GM23338 (cell line): ENCODE measurements at regions not wholly inside any gene's neighbourhood (a gene's known extent, or its start where the extent isn't known, plus 50 kb on each side); places are given as distances from the start of the nearest gene placed in this dataset.

Source experiments
- ATAC-seq: fragments of 200-7000 bp; cut with Tn5 transposase; 3 replicates; pipeline ENCODE4 v1.9.1; 2020
- DNase-seq: peaks from one replicate; pipeline ENCODE4 v3.0.0-alpha.2; 2015; ENCODE audit warnings: low spot score
- H2AFZ ChIP-seq: fragments of 200-600 bp; sonication (generic); 2 replicates; pipeline ENCODE4 v1.8.0; 2016; ENCODE audit warnings: antibody characterized with exemption, mild to moderate bottlenecking, moderate library complexity
- H3F3A ChIP-seq: fragments of 200-600 bp; sonication (generic); replicated peaks from 2 replicates; pipeline ENCODE4 v1.8.0; 2017; ENCODE audit warnings: antibody characterized with exemption, mixed run types, low read depth
- H3K27ac ChIP-seq: fragments of 200-600 bp; sonication (generic); 2 replicates; pipeline ENCODE4 v1.6.1; 2016; ENCODE audit warnings: low read depth
- H3K27me3 ChIP-seq: fragments of 200-600 bp; sonication (generic); 2 replicates; pipeline ENCODE4 v1.8.0; 2016; ENCODE audit warnings: mild to moderate bottlenecking, mixed run types, moderate library complexity; ENCODE audit not compliant: insufficient read depth
- H3K36me3 ChIP-seq: fragments of 200-600 bp; sonication (generic); 2 replicates; pipeline ENCODE4 v1.8.0; 2016; ENCODE audit warnings: mild to moderate bottlenecking; ENCODE audit not compliant: insufficient read depth
- H3K4me1 ChIP-seq: fragments of 200-600 bp; sonication (generic); 2 replicates; pipeline ENCODE4 v1.8.0; 2016; ENCODE audit warnings: mild to moderate bottlenecking, moderate library complexity; ENCODE audit not compliant: insufficient read depth
- H3K4me2 ChIP-seq: fragments of 200-600 bp; sonication (generic); 2 replicates; pipeline ENCODE4 v1.7.1; 2017; ENCODE audit warnings: mixed run types
- H3K4me3 ChIP-seq: fragments of 200-600 bp; sonication (generic); 2 replicates; pipeline ENCODE4 v1.6.1; 2016; ENCODE audit warnings: mixed run types
- H3K79me2 ChIP-seq: fragments of 200-600 bp; sonication (generic); replicated peaks from 2 replicates; pipeline ENCODE4 v1.8.0; 2017; ENCODE audit warnings: mild to moderate bottlenecking; ENCODE audit not compliant: insufficient read depth
- H3K9me2 ChIP-seq: fragments of 200-600 bp; sonication (generic); 2 replicates; pipeline ENCODE4 v1.8.0; 2017; ENCODE audit not compliant: insufficient read depth
- H4K20me1 ChIP-seq: fragments of 200-600 bp; sonication (generic); replicated peaks from 2 replicates; pipeline ENCODE4 v1.8.0; 2017; ENCODE audit warnings: mild to moderate bottlenecking; ENCODE audit not compliant: insufficient read depth
- H3K27ac Mint-ChIP-seq: 2 replicates; pipeline ENCODE4 v1.8.0; 2020; ENCODE audit warnings: inconsistent platforms, mild to moderate bottlenecking, moderate library complexity, mixed read lengths
- H3K27me3 Mint-ChIP-seq: 3 replicates; pipeline ENCODE4 v1.8.0; 2022; ENCODE audit warnings: low read depth, mild to moderate bottlenecking, moderate library complexity, mixed read lengths, inconsistent platforms; ENCODE audit not compliant: insufficient read depth, poor library complexity
- H3K36me3 Mint-ChIP-seq: 3 replicates; pipeline ENCODE4 v1.8.0; 2021; ENCODE audit warnings: low read depth, mild to moderate bottlenecking, inconsistent platforms, moderate library complexity, mixed read lengths
- H3K4me1 Mint-ChIP-seq: 3 replicates; pipeline ENCODE4 v1.8.0; 2020; ENCODE audit warnings: mild to moderate bottlenecking, inconsistent platforms, mixed read lengths
- H3K4me3 Mint-ChIP-seq: 3 replicates; pipeline ENCODE4 v1.8.0; 2021; ENCODE audit warnings: moderate library complexity, mild to moderate bottlenecking, inconsistent platforms, mixed read lengths
- H3K9me3 Mint-ChIP-seq: 3 replicates; pipeline ENCODE4 v1.8.0; 2020; ENCODE audit warnings: moderate library complexity, mild to moderate bottlenecking, inconsistent platforms, mixed read lengths
- CREB1 ChIP-seq: fragments of 250-450 bp; sonication (Bioruptor Pico); IDR thresholded peaks from 2 replicates; pipeline ENCODE4 v1.5.0; 2020; ENCODE audit warnings: low read depth, mild to moderate bottlenecking, moderate library complexity
- EZH2 ChIP-seq: fragments of 200-600 bp; sonication (generic); IDR thresholded peaks from one replicate; pipeline ENCODE4 v1.8.0; 2017; ENCODE audit warnings: antibody characterized with exemption, mild to moderate bottlenecking, low read depth; ENCODE audit not compliant: unreplicated experiment
- EZH2phosphoT487 ChIP-seq: fragments of 200-600 bp; sonication (generic); IDR thresholded peaks from one replicate; pipeline ENCODE4 v1.8.1; 2018; ENCODE audit warnings: antibody characterized with exemption; ENCODE audit not compliant: unreplicated experiment
- JUNB ChIP-seq: IDR thresholded peaks from one replicate; pipeline ENCODE4 v1.6.1; 2016; ENCODE audit warnings: antibody characterized with exemption; ENCODE audit not compliant: unreplicated experiment
- NANOG ChIP-seq: IDR thresholded peaks from 2 replicates; pipeline ENCODE4 v1.6.1; 2016; ENCODE audit warnings: antibody characterized with exemption, borderline replicate concordance
- POLR2AphosphoS5 ChIP-seq: IDR thresholded peaks from 2 replicates; pipeline ENCODE4 v1.6.1; 2016; ENCODE audit warnings: antibody characterized with exemption, low read depth
- ZNF114 ChIP-seq: fragments of 250-450 bp; sonication (Bioruptor Pico); IDR thresholded peaks from 2 replicates; pipeline ENCODE4 v1.5.0; 2020; ENCODE audit warnings: mild to moderate bottlenecking, moderate library complexity
- TF ChIP-seq, protein P1 (sequence below): fragments of 250-450 bp; sonication (Bioruptor Pico); IDR thresholded peaks from 2 replicates; pipeline ENCODE4 v1.5.0; 2020; ENCODE audit warnings: mild to moderate bottlenecking, moderate library complexity
- TF ChIP-seq, protein P2 (sequence below): IDR thresholded peaks from 2 replicates; pipeline ENCODE4 v1.6.1; 2016; ENCODE audit warnings: antibody characterized with exemption
- TF ChIP-seq, protein P3 (sequence below), 2 experiments: fragments of 200-600 bp in 1 of 2; sonication (generic) in 1 of 2; conservative IDR thresholded peaks; 2 replicates each; pipeline versions ENCODE4 v1.5.1 to v1.6.1; 2016 to 2017; ENCODE audit warnings: antibody characterized with exemption in 2 of 2, low read depth in 2 of 2, mild to moderate bottlenecking in 2 of 2, moderate library complexity in 1 of 2
- TF ChIP-seq, protein P4 (sequence below): IDR thresholded peaks from one replicate; pipeline ENCODE4 v1.6.1; 2018; ENCODE audit warnings: antibody characterized with exemption; ENCODE audit not compliant: unreplicated experiment

DNA sequence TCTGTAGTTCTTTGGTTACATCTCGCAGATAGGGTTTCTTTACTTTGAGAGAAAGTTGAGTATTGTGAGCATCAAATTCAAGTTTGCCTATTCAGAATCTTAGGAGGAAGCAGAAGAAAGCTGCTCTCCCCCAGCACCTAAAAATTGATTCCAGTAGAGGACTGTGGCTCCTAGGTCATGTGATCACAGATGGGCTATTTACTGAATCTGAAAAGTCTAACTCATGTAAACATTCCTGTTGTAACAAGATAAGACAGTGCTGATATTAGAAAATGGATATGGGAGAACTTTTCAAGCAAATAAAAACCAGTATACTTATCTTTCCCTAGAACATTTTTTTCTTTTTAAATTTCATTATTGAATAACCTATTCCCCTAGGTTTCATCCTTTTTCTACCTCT, 308.4 kb upstream of the SLITRK3 start (continued):
- TF ChIP-seq, protein P1, sequence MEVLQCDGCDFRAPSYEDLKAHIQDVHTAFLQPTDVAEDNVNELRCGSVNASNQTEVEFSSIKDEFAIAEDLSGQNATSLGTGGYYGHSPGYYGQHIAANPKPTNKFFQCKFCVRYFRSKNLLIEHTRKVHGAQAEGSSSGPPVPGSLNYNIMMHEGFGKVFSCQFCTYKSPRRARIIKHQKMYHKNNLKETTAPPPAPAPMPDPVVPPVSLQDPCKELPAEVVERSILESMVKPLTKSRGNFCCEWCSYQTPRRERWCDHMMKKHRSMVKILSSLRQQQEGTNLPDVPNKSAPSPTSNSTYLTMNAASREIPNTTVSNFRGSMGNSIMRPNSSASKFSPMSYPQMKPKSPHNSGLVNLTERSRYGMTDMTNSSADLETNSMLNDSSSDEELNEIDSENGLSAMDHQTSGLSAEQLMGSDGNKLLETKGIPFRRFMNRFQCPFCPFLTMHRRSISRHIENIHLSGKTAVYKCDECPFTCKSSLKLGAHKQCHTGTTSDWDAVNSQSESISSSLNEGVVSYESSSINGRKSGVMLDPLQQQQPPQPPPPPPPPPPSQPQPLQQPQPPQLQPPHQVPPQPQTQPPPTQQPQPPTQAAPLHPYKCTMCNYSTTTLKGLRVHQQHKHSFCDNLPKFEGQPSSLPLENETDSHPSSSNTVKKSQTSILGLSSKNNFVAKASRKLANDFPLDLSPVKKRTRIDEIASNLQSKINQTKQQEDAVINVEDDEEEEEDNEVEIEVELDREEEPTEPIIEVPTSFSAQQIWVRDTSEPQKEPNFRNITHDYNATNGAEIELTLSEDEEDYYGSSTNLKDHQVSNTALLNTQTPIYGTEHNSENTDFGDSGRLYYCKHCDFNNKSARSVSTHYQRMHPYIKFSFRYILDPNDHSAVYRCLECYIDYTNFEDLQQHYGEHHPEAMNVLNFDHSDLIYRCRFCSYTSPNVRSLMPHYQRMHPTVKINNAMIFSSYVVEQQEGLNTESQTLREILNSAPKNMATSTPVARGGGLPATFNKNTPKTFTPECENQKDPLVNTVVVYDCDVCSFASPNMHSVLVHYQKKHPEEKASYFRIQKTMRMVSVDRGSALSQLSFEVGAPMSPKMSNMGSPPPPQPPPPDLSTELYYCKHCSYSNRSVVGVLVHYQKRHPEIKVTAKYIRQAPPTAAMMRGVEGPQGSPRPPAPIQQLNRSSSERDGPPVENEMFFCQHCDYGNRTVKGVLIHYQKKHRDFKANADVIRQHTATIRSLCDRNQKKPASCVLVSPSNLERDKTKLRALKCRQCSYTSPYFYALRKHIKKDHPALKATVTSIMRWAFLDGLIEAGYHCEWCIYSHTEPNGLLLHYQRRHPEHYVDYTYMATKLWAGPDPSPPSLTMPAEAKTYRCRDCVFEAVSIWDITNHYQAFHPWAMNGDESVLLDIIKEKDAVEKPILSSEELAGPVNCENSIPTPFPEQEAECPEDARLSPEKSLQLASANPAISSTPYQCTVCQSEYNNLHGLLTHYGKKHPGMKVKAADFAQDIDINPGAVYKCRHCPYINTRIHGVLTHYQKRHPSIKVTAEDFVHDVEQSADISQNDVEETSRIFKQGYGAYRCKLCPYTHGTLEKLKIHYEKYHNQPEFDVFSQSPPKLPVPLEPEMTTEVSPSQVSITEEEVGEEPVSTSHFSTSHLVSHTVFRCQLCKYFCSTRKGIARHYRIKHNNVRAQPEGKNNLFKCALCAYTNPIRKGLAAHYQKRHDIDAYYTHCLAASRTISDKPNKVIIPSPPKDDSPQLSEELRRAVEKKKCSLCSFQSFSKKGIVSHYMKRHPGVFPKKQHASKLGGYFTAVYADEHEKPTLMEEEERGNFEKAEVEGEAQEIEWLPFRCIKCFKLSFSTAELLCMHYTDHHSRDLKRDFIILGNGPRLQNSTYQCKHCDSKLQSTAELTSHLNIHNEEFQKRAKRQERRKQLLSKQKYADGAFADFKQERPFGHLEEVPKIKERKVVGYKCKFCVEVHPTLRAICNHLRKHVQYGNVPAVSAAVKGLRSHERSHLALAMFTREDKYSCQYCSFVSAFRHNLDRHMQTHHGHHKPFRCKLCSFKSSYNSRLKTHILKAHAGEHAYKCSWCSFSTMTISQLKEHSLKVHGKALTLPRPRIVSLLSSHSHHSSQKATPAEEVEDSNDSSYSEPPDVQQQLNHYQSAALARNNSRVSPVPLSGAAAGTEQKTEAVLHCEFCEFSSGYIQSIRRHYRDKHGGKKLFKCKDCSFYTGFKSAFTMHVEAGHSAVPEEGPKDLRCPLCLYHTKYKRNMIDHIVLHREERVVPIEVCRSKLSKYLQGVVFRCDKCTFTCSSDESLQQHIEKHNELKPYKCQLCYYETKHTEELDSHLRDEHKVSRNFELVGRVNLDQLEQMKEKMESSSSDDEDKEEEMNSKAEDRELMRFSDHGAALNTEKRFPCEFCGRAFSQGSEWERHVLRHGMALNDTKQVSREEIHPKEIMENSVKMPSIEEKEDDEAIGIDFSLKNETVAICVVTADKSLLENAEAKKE (CRISPR knock-in tag), result no peak
- TF ChIP-seq EZH2 (no peak), ZNF114 (no peak)

DNA sequence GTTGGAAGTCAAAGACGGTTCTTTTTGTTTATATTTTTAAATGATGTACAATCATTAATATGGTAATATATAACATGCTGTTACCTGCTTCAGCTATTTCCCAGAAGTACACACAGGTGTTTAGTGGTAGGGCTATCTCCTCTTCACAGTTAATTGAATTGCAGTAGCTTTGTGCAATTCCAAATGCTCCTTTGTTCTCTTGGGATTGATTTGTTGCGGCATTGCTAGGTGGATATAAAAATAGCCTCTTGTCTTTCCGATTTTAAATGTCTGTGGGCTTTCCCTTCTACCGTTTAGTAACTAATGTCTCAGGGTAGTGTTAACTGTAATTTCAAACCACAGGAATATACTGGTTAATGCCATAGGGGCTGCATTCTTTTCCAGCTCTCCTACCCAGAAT, 307.6 kb upstream of the SLITRK3 start:
- Histone ChIP-seq H3K9me2 (no peaks in the 10 kb centered on the region), H4K20me1 (no peaks in the 10 kb centered on the region), H3K36me3 (no peaks in the 10 kb centered on the region), H3K4me1 (no peaks in the 10 kb centered on the region), H3K27ac (no peak overlapping the region), H3K27me3 (no peaks in the 10 kb centered on the region), H3K79me2 (no peaks in the 10 kb centered on the region), H3K4me3 (no peak overlapping the region), H2AFZ (no peak overlapping the region), H3K4me2 (no peak overlapping the region), H3F3A (no peaks in the 10 kb centered on the region)
- H3K27ac Mint-ChIP-seq, result no peak overlapping the region
- DNase-seq (no peak), ATAC-seq (no peak)
- no peaks in the 10 kb centered on the region for H3K4me1 Mint-ChIP-seq
- no peak overlapping the region for H3K4me3 Mint-ChIP-seq
- peaks cover 2% of the 10 kb centered on the region for H3K27me3 Mint-ChIP-seq
- peaks cover 11% of the 10 kb centered on the region for H3K36me3 Mint-ChIP-seq
- H3K9me3 Mint-ChIP-seq, result peaks cover 22% of the 10 kb centered on the region
- TF ChIP-seq, protein P2, sequence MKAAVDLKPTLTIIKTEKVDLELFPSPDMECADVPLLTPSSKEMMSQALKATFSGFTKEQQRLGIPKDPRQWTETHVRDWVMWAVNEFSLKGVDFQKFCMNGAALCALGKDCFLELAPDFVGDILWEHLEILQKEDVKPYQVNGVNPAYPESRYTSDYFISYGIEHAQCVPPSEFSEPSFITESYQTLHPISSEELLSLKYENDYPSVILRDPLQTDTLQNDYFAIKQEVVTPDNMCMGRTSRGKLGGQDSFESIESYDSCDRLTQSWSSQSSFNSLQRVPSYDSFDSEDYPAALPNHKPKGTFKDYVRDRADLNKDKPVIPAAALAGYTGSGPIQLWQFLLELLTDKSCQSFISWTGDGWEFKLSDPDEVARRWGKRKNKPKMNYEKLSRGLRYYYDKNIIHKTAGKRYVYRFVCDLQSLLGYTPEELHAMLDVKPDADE, result no peak
- TF ChIP-seq, protein P3, sequence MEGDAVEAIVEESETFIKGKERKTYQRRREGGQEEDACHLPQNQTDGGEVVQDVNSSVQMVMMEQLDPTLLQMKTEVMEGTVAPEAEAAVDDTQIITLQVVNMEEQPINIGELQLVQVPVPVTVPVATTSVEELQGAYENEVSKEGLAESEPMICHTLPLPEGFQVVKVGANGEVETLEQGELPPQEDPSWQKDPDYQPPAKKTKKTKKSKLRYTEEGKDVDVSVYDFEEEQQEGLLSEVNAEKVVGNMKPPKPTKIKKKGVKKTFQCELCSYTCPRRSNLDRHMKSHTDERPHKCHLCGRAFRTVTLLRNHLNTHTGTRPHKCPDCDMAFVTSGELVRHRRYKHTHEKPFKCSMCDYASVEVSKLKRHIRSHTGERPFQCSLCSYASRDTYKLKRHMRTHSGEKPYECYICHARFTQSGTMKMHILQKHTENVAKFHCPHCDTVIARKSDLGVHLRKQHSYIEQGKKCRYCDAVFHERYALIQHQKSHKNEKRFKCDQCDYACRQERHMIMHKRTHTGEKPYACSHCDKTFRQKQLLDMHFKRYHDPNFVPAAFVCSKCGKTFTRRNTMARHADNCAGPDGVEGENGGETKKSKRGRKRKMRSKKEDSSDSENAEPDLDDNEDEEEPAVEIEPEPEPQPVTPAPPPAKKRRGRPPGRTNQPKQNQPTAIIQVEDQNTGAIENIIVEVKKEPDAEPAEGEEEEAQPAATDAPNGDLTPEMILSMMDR (conservative IDR thresholded peaks at IDR 0.05; ENCODE audit: low read depth in 2 of 2), result no peak
- TF ChIP-seq EZH2phosphoT487 (no peak), POLR2AphosphoS5 (no peak), CREB1 (CRISPR knock-in tag) (no peak), JUNB (no peak), NANOG (no peak), EZH2 (no peak)
- TF ChIP-seq, protein P4, sequence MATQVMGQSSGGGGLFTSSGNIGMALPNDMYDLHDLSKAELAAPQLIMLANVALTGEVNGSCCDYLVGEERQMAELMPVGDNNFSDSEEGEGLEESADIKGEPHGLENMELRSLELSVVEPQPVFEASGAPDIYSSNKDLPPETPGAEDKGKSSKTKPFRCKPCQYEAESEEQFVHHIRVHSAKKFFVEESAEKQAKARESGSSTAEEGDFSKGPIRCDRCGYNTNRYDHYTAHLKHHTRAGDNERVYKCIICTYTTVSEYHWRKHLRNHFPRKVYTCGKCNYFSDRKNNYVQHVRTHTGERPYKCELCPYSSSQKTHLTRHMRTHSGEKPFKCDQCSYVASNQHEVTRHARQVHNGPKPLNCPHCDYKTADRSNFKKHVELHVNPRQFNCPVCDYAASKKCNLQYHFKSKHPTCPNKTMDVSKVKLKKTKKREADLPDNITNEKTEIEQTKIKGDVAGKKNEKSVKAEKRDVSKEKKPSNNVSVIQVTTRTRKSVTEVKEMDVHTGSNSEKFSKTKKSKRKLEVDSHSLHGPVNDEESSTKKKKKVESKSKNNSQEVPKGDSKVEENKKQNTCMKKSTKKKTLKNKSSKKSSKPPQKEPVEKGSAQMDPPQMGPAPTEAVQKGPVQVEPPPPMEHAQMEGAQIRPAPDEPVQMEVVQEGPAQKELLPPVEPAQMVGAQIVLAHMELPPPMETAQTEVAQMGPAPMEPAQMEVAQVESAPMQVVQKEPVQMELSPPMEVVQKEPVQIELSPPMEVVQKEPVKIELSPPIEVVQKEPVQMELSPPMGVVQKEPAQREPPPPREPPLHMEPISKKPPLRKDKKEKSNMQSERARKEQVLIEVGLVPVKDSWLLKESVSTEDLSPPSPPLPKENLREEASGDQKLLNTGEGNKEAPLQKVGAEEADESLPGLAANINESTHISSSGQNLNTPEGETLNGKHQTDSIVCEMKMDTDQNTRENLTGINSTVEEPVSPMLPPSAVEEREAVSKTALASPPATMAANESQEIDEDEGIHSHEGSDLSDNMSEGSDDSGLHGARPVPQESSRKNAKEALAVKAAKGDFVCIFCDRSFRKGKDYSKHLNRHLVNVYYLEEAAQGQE, result no peak
